HL-60 (cell line): ENCODE measurements at regions not wholly inside any gene's neighbourhood (a gene's known extent, or its start where the extent isn't known, plus 50 kb on each side); places are given as distances from the start of the nearest gene placed in this dataset.

Experiments
- CTCF ChIP-seq: IDR thresholded peaks from one replicate; pipeline ENCODE4 v1.5.1; 2011; ENCODE audit warnings: low read length, control low read depth, inconsistent platforms; ENCODE audit not compliant: insufficient read depth
- POLR2AphosphoS5 ChIP-seq: IDR thresholded peaks from 2 replicates; pipeline ENCODE4 v1.6.1; 2012; ENCODE audit warnings: low read depth
- REST ChIP-seq: IDR thresholded peaks from 2 replicates; pipeline ENCODE4 v1.6.1; 2012; ENCODE audit warnings: low read depth; ENCODE audit not compliant: insufficient replicate concordance

GRCh38 chr2:194559964-194560363 lies 1097.1 kb upstream of the SLC39A10 start:
- TF ChIP-seq CTCF, result no peak
- TF ChIP-seq REST, result no peak
- no peak for TF ChIP-seq POLR2AphosphoS5
